ENCODE measurements at regions not wholly inside any gene's neighbourhood (a gene's known extent, or its start where the extent isn't known, plus 50 kb on each side); places are given as distances from the start of the nearest gene placed in this dataset.
"Not testable (repeated sequence)": the region's sequence is repeated elsewhere in the genome, so short reads cannot be mapped to it uniquely, and the experiment has no call there.

DNA sequence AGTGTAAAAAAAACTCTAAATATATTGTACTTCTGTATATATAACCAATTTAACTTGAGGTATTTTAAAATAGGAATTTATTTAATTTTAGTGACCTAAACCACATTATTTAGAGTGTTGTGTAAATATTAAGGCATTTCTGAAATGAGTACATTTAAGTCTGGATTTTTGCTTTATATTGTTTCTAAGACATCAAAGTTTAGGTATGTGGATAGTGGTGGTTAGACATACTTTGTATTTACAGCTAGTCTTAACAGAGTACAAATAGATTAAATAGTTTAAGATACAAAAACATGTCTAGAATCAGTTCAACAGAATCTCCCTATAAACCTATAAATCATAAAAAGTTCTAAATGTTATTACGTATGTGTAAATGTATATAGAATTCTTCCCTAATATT, 588.5 kb downstream of the TRIML1 start:
- Mint-ChIP-seq H3K9me3 (ENCODE audit: low read depth) (peaks cover 6% of the 10 kb centered on the region), H3K4me1 (ENCODE audit: low read depth) (peaks cover 12% of the 10 kb centered on the region), H3K27me3 (no peaks in the 10 kb centered on the region), H3K4me3 (ENCODE audit: low read depth) (no peak overlapping the region), H3K27ac (no peak overlapping the region), H3K36me3 (ENCODE audit: insufficient read depth) (no peaks in the 10 kb centered on the region)
- TF ChIP-seq, protein P1, sequence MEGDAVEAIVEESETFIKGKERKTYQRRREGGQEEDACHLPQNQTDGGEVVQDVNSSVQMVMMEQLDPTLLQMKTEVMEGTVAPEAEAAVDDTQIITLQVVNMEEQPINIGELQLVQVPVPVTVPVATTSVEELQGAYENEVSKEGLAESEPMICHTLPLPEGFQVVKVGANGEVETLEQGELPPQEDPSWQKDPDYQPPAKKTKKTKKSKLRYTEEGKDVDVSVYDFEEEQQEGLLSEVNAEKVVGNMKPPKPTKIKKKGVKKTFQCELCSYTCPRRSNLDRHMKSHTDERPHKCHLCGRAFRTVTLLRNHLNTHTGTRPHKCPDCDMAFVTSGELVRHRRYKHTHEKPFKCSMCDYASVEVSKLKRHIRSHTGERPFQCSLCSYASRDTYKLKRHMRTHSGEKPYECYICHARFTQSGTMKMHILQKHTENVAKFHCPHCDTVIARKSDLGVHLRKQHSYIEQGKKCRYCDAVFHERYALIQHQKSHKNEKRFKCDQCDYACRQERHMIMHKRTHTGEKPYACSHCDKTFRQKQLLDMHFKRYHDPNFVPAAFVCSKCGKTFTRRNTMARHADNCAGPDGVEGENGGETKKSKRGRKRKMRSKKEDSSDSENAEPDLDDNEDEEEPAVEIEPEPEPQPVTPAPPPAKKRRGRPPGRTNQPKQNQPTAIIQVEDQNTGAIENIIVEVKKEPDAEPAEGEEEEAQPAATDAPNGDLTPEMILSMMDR (IDR thresholded peaks at IDR 0.05; ENCODE audit: unreplicated experiment), result no peak
- DNase-seq (ENCODE audit: low spot score, unreplicated experiment), result no peak

GRCh38 chr4:188728359-188728758, 589.1 kb downstream of the TRIML1 start:
- peaks cover 10% of the 10 kb centered on the region for H3K4me1 Mint-ChIP-seq (ENCODE audit: low read depth)
- H3K4me3 Mint-ChIP-seq (ENCODE audit: low read depth), result no peak overlapping the region

DNA sequence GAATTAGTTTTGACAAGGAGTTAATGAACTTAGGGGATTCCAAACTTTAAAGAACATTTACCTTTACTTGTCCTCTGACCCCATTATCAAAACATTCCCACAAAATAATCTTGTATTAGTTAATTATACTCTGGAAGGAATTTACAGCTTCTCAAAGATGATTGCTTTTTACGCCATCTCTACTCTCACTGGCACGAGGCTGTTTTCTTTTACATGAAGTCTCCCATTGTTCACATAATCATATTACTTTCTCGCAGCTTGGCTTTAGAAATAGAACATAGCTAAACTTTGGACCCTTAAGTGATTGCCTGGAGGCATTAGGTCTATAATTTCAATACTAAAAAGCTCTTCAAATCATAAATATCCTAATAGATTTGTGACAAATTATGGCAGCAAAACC, 592.9 kb downstream of the TRIML1 start:
- Mint-ChIP-seq H3K4me3 (ENCODE audit: low read depth) (no peak overlapping the region), H3K27ac (no peak overlapping the region), H3K9me3 (ENCODE audit: low read depth) (peaks cover 17% of the 10 kb centered on the region), H3K4me1 (ENCODE audit: low read depth) (peaks cover 7% of the 10 kb centered on the region), H3K27me3 (no peaks in the 10 kb centered on the region), H3K36me3 (ENCODE audit: insufficient read depth) (no peaks in the 10 kb centered on the region)
- DNase-seq (ENCODE audit: low spot score, unreplicated experiment), result no peak
- TF ChIP-seq, protein P1 (IDR thresholded peaks at IDR 0.05; ENCODE audit: unreplicated experiment), result no peak

More at GRCh38 chr4:188728359-188728758, 589.1 kb downstream of the TRIML1 start:
- TF ChIP-seq, protein P1 (IDR thresholded peaks at IDR 0.05; ENCODE audit: unreplicated experiment), result no peak
- Mint-ChIP-seq H3K9me3 (ENCODE audit: low read depth) (peaks cover 9% of the 10 kb centered on the region), H3K36me3 (ENCODE audit: insufficient read depth) (no peaks in the 10 kb centered on the region), H3K27me3 (no peaks in the 10 kb centered on the region), H3K27ac (no peak overlapping the region)
- no peak for DNase-seq (ENCODE audit: low spot score, unreplicated experiment)

DNA sequence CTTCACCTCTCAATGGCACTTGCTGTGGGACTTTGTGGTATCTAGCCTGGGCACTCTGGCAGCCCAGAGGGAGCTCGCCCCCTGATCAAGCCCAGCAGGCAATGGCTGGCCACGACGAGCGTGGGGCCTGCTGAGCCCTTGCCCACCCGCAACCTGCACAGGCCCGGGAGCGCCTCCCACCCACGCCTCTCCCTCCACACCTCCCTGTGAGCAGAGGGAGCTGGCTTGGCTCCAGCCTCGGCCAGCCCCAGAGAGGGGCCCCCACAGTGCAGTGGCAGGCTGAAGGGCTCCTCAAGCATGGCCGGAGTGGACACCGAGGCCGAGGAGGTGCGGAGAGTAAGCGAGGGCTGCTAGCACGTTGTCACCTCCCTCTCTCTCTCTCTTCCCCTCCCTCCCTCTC, 595.8 kb downstream of the TRIML1 start:
- DNase-seq (ENCODE audit: low spot score, unreplicated experiment), result no peak
- Mint-ChIP-seq H3K27ac (no peak overlapping the region), H3K36me3 (ENCODE audit: insufficient read depth) (no peaks in the 10 kb centered on the region), H3K9me3 (ENCODE audit: low read depth) (peaks cover 11% of the 10 kb centered on the region), H3K4me3 (ENCODE audit: low read depth) (no peak overlapping the region), H3K27me3 (no peaks in the 10 kb centered on the region), H3K4me1 (ENCODE audit: low read depth) (peaks cover 7% of the 10 kb centered on the region)
- TF ChIP-seq, protein P1 (IDR thresholded peaks at IDR 0.05; ENCODE audit: unreplicated experiment), result no peak

DNA sequence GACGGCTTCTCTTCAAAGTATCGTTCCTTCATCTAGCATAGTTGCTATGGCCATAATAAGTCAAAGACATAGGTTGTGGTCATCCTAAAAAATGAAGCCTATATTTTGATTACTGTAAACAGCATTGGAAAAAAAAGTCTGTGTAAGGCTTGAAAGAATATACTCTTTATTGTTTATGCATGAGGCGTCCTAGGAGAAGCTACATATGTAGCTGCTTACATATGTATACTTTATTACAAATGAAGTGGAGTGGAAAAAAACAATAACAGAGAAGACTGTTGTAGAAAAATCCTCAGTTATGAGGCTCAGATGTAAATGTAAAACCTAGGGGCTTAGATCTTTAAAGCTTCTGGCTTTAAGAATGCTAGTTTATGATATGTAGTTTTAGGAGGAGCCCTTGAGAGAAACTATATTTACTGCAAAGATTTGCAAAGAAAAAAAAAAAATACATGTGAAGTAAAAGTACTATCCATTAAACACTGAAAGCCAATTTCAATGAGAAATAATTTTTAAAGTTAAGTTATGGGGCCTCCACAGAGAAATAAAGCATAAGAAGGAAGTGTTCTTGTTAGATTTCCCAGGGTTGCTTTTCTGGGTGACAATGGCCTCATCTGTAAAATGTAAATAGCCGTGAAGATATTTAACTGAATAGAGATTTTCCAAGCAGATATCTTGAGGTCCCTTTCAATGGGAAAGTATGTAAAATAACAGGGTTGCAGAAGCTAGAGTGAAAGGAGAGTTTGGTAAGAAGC, 598.2 kb downstream of the TRIML1 start:
- no peak overlapping the region for H3K4me3 Mint-ChIP-seq (ENCODE audit: low read depth)
- no peaks in the 10 kb centered on the region for H3K36me3 Mint-ChIP-seq (ENCODE audit: insufficient read depth)
- no peaks in the 10 kb centered on the region for H3K27me3 Mint-ChIP-seq

DNA sequence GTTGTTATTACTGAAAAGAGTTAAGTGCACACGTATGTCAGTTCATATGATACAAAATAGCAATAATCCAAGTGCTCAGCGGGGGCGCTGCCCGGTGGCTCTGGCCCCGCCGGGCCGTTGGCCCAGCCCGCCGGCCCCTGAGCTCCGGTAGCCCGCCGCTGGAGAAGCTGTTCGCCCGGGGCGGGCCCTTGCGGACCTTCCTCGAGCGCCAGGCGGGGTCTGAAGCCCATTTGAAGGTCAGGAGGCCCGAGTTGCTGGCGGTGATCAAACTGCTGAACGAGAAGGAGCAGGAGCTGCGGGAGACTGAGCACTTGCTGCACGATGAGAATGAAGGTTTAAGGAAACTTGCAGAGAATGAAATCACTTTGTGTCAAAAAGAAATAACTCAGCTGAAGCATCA, 599.0 kb downstream of the TRIML1 start:
- H3K36me3 Mint-ChIP-seq (ENCODE audit: insufficient read depth); H3K9me3 Mint-ChIP-seq (ENCODE audit: low read depth); H3K4me1 Mint-ChIP-seq (ENCODE audit: low read depth); DNase-seq (ENCODE audit: low spot score, unreplicated experiment); H3K27me3 Mint-ChIP-seq; H3K4me3 Mint-ChIP-seq (ENCODE audit: low read depth); H3K27ac Mint-ChIP-seq: not testable (repeated sequence)

More for the DNA sequence above, 598.2 kb downstream of the TRIML1 start:
- no peak for DNase-seq (ENCODE audit: low spot score, unreplicated experiment)
- peaks cover under 1% of the 10 kb centered on the region for H3K4me1 Mint-ChIP-seq (ENCODE audit: low read depth)
- no peak overlapping the region for H3K27ac Mint-ChIP-seq
- peaks cover 11% of the 10 kb centered on the region for H3K9me3 Mint-ChIP-seq (ENCODE audit: low read depth)
- TF ChIP-seq, protein P1 (IDR thresholded peaks at IDR 0.05; ENCODE audit: unreplicated experiment), result no peak

DNA sequence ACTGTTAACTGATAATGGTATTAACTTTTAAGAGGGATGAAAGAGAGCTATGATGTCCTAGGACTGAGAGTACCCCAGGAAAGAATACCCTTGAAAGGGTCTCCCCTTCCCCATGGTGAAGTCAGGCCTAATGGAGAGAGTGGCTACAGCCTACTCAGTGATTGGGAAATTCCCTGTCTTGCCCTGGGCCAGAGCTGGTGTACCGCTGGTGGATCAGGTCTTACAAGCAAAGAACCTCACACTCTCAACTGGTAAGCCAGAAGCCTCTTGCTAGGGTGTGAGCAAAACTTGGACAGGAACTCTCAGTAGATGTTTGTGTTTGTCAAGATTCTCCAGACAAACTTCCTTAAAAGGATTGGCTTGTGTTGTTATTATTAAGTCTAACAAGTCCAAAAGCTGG, 600.9 kb downstream of the TRIML1 start:
- H3K36me3 Mint-ChIP-seq (ENCODE audit: insufficient read depth); H3K4me1 Mint-ChIP-seq (ENCODE audit: low read depth); DNase-seq (ENCODE audit: low spot score, unreplicated experiment); H3K27ac Mint-ChIP-seq; H3K27me3 Mint-ChIP-seq; H3K9me3 Mint-ChIP-seq (ENCODE audit: low read depth); H3K4me3 Mint-ChIP-seq (ENCODE audit: low read depth): not testable (repeated sequence)

- not testable (repeated sequence) for H3K4me1 Mint-ChIP-seq (ENCODE audit: low read depth); DNase-seq (ENCODE audit: low spot score, unreplicated experiment); H3K4me3 Mint-ChIP-seq (ENCODE audit: low read depth); H3K9me3 Mint-ChIP-seq (ENCODE audit: low read depth); H3K27me3 Mint-ChIP-seq; H3K27ac Mint-ChIP-seq; H3K36me3 Mint-ChIP-seq (ENCODE audit: insufficient read depth)
These were observed 601.5 kb downstream of the TRIML1 start for GRCh38 chr4:188740791-188741190.
